ENCODE measurements at regions not wholly inside any gene's neighbourhood (a gene's known extent, or its start where the extent isn't known, plus 50 kb on each side); places are given as distances from the start of the nearest gene placed in this dataset.
A peak's percentile ranks its signal among the peaks of the same experiment; 100 is the strongest.

- no peaks in the 10 kb centered on the region for H3K36me3 ChIP-seq (ENCODE audit: control insufficient read depth in 2 of 2, insufficient read depth in 1 of 2, low read length in 2 of 2)
- H3K4me3 ChIP-seq (ENCODE audit: low read depth, low read length), result no peak overlapping the region
- ChIA-PET CTCF (no interaction called here), POLR2A (no interaction called here)
- TF ChIP-seq PRDM10 (tag by site-specific recombination; IDR thresholded peaks at IDR 0.05) (no peak), ZNF133 (tag by site-specific recombination; IDR thresholded peaks at IDR 0.05) (peak; percentile 81)
- H3K9me3 ChIP-seq (ENCODE audit: control insufficient read depth, insufficient read depth, low read depth, low read length), result no peaks in the 10 kb centered on the region
- H3K27ac ChIP-seq (ENCODE audit: extremely low read depth, low read depth, low read length), result no peak overlapping the region
- H3K4me1 ChIP-seq (ENCODE audit: control insufficient read depth, insufficient read depth, low read length), result no peaks in the 10 kb centered on the region
These were observed 599.0 kb downstream of the CSNK1G3 start for GRCh38 chr5:124110942-124111341.

- H3K9me3 ChIP-seq (ENCODE audit: control insufficient read depth, insufficient read depth, low read depth, low read length), result no peaks in the 10 kb centered on the region
- TF ChIP-seq ZBTB11 (tag by site-specific recombination; conservative IDR thresholded peaks at IDR 0.05; ENCODE audit: low read depth), result no peak
- TF ChIP-seq ZNF423 (tag by site-specific recombination; IDR thresholded peaks at IDR 0.05), result no peak
- TF ChIP-seq ZNF398 (tag by site-specific recombination; IDR thresholded peaks at IDR 0.05), result no peak
- TF ChIP-seq ZNF521 (tag by site-specific recombination; IDR thresholded peaks at IDR 0.05), result no peak
- H3K27ac ChIP-seq (ENCODE audit: extremely low read depth, low read depth, low read length), result no peak overlapping the region
- CTCF ChIA-PET, result no interaction called here
- POLR2A ChIA-PET, result no interaction called here
- H3K36me3 ChIP-seq (ENCODE audit: control insufficient read depth in 2 of 2, insufficient read depth in 1 of 2, low read length in 2 of 2), result no peaks in the 10 kb centered on the region
- no peaks in the 10 kb centered on the region for H3K4me1 ChIP-seq (ENCODE audit: control insufficient read depth, insufficient read depth, low read length)
- H3K4me3 ChIP-seq (ENCODE audit: low read depth, low read length), result no peak overlapping the region
These were observed 593.3 kb downstream of the CSNK1G3 start for GRCh38 chr5:124105326-124105725.

- no peak for TF ChIP-seq ZIC2 (tag by site-specific recombination; IDR thresholded peaks at IDR 0.05)
- no peak for TF ChIP-seq ZNF660 (tag by site-specific recombination; IDR thresholded peaks at IDR 0.05)
- no peak for TF ChIP-seq ZNF670 (tag by site-specific recombination; IDR thresholded peaks at IDR 0.05; ENCODE audit: low read depth)
- TF ChIP-seq EGR2 (tag by site-specific recombination; IDR thresholded peaks at IDR 0.05; ENCODE audit: low read depth), result no peak
- TF ChIP-seq ZNF571 (tag by site-specific recombination; IDR thresholded peaks at IDR 0.05), result no peak
- POLR2A ChIA-PET, result no interaction called here
- CTCF ChIA-PET, result interaction anchor here (0.6 kb wide), 1 partner anchor 317 kb away, joined by 3 read pairs; no protein-coding TSS in a partner anchor
- H3K36me3 ChIP-seq (ENCODE audit: control insufficient read depth in 2 of 2, insufficient read depth in 1 of 2, low read length in 2 of 2), result no peaks in the 10 kb centered on the region
- no peak overlapping the region for H3K4me3 ChIP-seq (ENCODE audit: low read depth, low read length)
- no peak overlapping the region for H3K27ac ChIP-seq (ENCODE audit: extremely low read depth, low read depth, low read length)
- H3K4me1 ChIP-seq (ENCODE audit: control insufficient read depth, insufficient read depth, low read length), result no peaks in the 10 kb centered on the region
- no peaks in the 10 kb centered on the region for H3K9me3 ChIP-seq (ENCODE audit: control insufficient read depth, insufficient read depth, low read depth, low read length)
These were observed 592.8 kb downstream of the CSNK1G3 start for GRCh38 chr5:124104821-124105220.

Data from HEK293 (cell line).